ENCODE measurements at regions not wholly inside any gene's neighbourhood (a gene's known extent, or its start where the extent isn't known, plus 50 kb on each side); places are given as distances from the start of the nearest gene placed in this dataset.

DNA sequence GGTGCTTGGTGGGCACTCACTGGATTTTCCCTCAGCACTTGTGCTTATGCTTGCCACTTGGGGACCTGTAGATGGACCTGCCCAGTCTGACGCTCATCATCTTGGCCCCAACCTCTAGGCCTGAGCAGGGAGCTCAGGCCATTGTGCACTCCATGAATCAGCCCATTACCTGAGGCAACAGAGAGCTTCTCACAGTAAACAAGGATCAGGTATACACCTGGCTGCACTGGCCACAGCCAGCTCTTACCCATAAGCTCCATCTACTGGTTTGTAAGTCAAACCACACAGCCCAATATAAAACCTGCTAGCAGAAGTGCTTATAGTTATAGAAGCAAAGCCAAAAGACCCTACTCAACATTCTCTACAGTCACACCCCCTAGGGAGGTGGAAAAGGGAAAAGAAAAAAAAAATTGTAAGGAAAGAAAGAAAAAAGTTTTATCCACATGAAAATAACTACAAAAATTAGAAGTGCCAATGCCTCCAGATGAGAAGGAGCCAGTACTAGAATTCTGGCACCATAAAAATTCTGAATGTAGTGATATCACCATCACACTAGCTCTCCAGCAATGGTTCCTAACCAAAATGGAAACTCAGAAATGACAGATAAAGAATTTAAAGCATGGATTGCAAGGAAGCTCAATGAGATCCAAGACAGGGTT, 87.8 kb upstream of the CDH5 start:
- TF ChIP-seq NR1H2 (CRISPR knock-in tag; IDR thresholded peaks at IDR 0.05; ENCODE audit: borderline replicate concordance, low read depth) (no peak), ZNF782 (CRISPR knock-in tag; IDR thresholded peaks at IDR 0.05; ENCODE audit: borderline replicate concordance) (no peak), SIN3A (IDR thresholded peaks at IDR 0.05; ENCODE audit: borderline replicate concordance, low read depth, low read length) (no peak), FIP1L1 (IDR thresholded peaks at IDR 0.05; ENCODE audit: borderline replicate concordance, insufficient read depth, low read depth, low read length) (no peak), POLR2AphosphoS5 (IDR thresholded peaks at IDR 0.05; ENCODE audit: low read depth, low read length) (no peak), ELF1 (CRISPR knock-in tag; IDR thresholded peaks at IDR 0.05) (no peak)
- TF ChIP-seq, protein P1, sequence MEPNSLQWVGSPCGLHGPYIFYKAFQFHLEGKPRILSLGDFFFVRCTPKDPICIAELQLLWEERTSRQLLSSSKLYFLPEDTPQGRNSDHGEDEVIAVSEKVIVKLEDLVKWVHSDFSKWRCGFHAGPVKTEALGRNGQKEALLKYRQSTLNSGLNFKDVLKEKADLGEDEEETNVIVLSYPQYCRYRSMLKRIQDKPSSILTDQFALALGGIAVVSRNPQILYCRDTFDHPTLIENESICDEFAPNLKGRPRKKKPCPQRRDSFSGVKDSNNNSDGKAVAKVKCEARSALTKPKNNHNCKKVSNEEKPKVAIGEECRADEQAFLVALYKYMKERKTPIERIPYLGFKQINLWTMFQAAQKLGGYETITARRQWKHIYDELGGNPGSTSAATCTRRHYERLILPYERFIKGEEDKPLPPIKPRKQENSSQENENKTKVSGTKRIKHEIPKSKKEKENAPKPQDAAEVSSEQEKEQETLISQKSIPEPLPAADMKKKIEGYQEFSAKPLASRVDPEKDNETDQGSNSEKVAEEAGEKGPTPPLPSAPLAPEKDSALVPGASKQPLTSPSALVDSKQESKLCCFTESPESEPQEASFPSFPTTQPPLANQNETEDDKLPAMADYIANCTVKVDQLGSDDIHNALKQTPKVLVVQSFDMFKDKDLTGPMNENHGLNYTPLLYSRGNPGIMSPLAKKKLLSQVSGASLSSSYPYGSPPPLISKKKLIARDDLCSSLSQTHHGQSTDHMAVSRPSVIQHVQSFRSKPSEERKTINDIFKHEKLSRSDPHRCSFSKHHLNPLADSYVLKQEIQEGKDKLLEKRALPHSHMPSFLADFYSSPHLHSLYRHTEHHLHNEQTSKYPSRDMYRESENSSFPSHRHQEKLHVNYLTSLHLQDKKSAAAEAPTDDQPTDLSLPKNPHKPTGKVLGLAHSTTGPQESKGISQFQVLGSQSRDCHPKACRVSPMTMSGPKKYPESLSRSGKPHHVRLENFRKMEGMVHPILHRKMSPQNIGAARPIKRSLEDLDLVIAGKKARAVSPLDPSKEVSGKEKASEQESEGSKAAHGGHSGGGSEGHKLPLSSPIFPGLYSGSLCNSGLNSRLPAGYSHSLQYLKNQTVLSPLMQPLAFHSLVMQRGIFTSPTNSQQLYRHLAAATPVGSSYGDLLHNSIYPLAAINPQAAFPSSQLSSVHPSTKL (CRISPR knock-in tag; IDR thresholded peaks at IDR 0.05), result no peak
